ENCODE measurements at regions not wholly inside any gene's neighbourhood (a gene's known extent, or its start where the extent isn't known, plus 50 kb on each side); places are given as distances from the start of the nearest gene placed in this dataset.

- TF ChIP-seq CTCF (IDR thresholded peaks at IDR 0.05; ENCODE audit: insufficient read depth, low read depth, low read length): no peak
- TF ChIP-seq EZH2 (IDR thresholded peaks at IDR 0.05; ENCODE audit: insufficient read depth, low read length): no peak
Measured at GRCh38 chr16:87042551-87043230, 274.5 kb downstream of the C16orf95 start.

Measured in astrocyte (in vitro differentiated cells and primary cell).